HepG2 (cell line): ENCODE measurements at regions not wholly inside any gene's neighbourhood (a gene's known extent, or its start where the extent isn't known, plus 50 kb on each side); places are given as distances from the start of the nearest gene placed in this dataset.
A peak's percentile ranks its signal among the peaks of the same experiment; 100 is the strongest.

ENCODE experiments used
- ATAC-seq: fragments of 200-7000 bp; cut with Tn5 transposase; 3 replicates; pipeline ENCODE4 v1.9.1; 2020; ENCODE audit warnings: mild to moderate bottlenecking, moderate library complexity
- BruUV-seq: library from RNA; stranded (reverse); fragments of 400-500 nt; replicated peaks from 2 replicates; lab custom pipeline; 2021; lab: Mats Ljungman, UMichigan
- CTCF ChIA-PET: fragments of 300-600 bp; formaldehyde crosslinking; extraction: SDS; loops from one replicate; lab custom pipeline; 2021; ENCODE audit warnings: low total read pairs, inconsistent platforms, low intra/inter-chr PET ratio; lab: Yijun Ruan, JAX
- POLR2A ChIA-PET: fragments of 350-600 bp; sonication (Branson Sonifier 250); formaldehyde crosslinking; loops from one replicate; lab custom pipeline; 2020; ENCODE audit warnings: antibody characterized with exemption, inconsistent platforms; lab: Yijun Ruan, JAX
- DNase-seq: peaks from one replicate; pipeline ENCODE4 v3.0.0-alpha.2; 2015; ENCODE audit warnings: low spot score
- FAIRE-seq: peaks from 3 replicates; lab custom pipeline; 2011; peaks lifted over from hg19 to GRCh38; lab: Jason Lieb, UNC
- H2AFZ ChIP-seq: one replicate; pipeline ENCODE4 v1.6.1; 2011; ENCODE audit warnings: low read length, inconsistent platforms
- H3K27ac ChIP-seq: fragments of 300-600 bp; 3 replicates; pipeline ENCODE4 v1.8.0; 2011; ENCODE audit warnings: mixed run types, mild to moderate bottlenecking, mixed read lengths, low read length, inconsistent platforms; ENCODE audit not compliant: insufficient read depth; ENCODE audit errors: extremely low read length
- H3K27me3 ChIP-seq, 2 experiments: fragments of 200-600 bp in 1 of 2; 2 replicates in 1 of 2; 3 replicates in 1 of 2; pipeline versions ENCODE4 v1.6.0 to v1.8.0; 2011; ENCODE audit warnings: low read length in 2 of 2, mild to moderate bottlenecking in 2 of 2, moderate library complexity in 2 of 2, inconsistent platforms in 1 of 2; ENCODE audit not compliant: insufficient read depth in 2 of 2, control insufficient read depth in 1 of 2
- H3K36me3 ChIP-seq, 2 experiments: fragments of 200-600 bp in 1 of 2; replicated peaks in 1 of 2; 2 replicates in 1 of 2; 3 replicates in 1 of 2; pipeline versions ENCODE4 v1.5.1 to v1.8.0; 2011; ENCODE audit warnings: low read length in 2 of 2, inconsistent platforms in 1 of 2; ENCODE audit not compliant: insufficient read depth in 2 of 2, control insufficient read depth in 1 of 2
- H3K4me1 ChIP-seq: 2 replicates; pipeline ENCODE4 v1.5.1; 2012; ENCODE audit warnings: low read length, inconsistent platforms; ENCODE audit not compliant: insufficient read depth
- H3K4me2 ChIP-seq: 2 replicates; pipeline ENCODE4 v1.6.0; 2011; ENCODE audit warnings: low read depth, low read length, inconsistent platforms
- H3K4me3 ChIP-seq, 3 experiments: fragments of 200-600 bp in 1 of 3; sonication (generic), shearing (Covaris generic) in 1 of 3; replicated peaks in 1 of 3; 2 replicates each; pipeline ENCODE4 v1.5.1; 2011 to 2016; ENCODE audit warnings: low read length in 3 of 3, inconsistent platforms in 2 of 3, low read depth in 2 of 3, mild to moderate bottlenecking in 2 of 3, control low read depth in 1 of 3, mixed read lengths in 1 of 3; ENCODE audit not compliant: insufficient read depth in 1 of 3
- H3K79me2 ChIP-seq: one replicate; pipeline ENCODE4 v1.6.1; 2011; ENCODE audit warnings: low read length, inconsistent platforms; ENCODE audit not compliant: insufficient read depth
- H3K9ac ChIP-seq: 2 replicates; pipeline ENCODE4 v1.6.0; 2011; ENCODE audit warnings: mild to moderate bottlenecking, low read depth, low read length, inconsistent platforms; ENCODE audit not compliant: insufficient read depth
- H3K9me3 ChIP-seq: 2 replicates; pipeline ENCODE4 v1.5.1; 2012; ENCODE audit warnings: mild to moderate bottlenecking, low read length
- H4K20me1 ChIP-seq: 2 replicates; pipeline ENCODE4 v1.6.0; 2011; ENCODE audit warnings: inconsistent platforms, mild to moderate bottlenecking, low read length, moderate library complexity; ENCODE audit not compliant: insufficient read depth
- ARHGAP35 ChIP-seq: sonication (generic); formaldehyde crosslinking; IDR thresholded peaks from 2 replicates; pipeline ENCODE4 v1.9.0; 2022; ENCODE audit warnings: mild to moderate bottlenecking, inconsistent platforms, moderate library complexity, missing genetic modification reagents, borderline replicate concordance
- ATF7-NPFF ChIP-seq: sonication (generic); formaldehyde crosslinking; IDR thresholded peaks from 2 replicates; pipeline ENCODE4 v1.8.1; 2023; ENCODE audit warnings: mild to moderate bottlenecking, low read depth, missing genetic modification reagents, moderate library complexity
- ATRX ChIP-seq: sonication (generic); formaldehyde crosslinking; IDR thresholded peaks from 2 replicates; pipeline ENCODE4 v1.4.0; 2020; ENCODE audit warnings: missing genetic modification reagents, borderline replicate concordance
- BRCA1 ChIP-seq: sonication (generic); formaldehyde crosslinking; IDR thresholded peaks from 2 replicates; pipeline ENCODE4 v1.4.0; 2020; ENCODE audit warnings: missing genetic modification reagents
- FOXC1 ChIP-seq: sonication (generic); formaldehyde crosslinking; IDR thresholded peaks from 2 replicates; pipeline ENCODE4 v1.8.0; 2022; ENCODE audit warnings: mild to moderate bottlenecking, missing genetic modification reagents, borderline replicate concordance
- HBP1 ChIP-seq: IDR thresholded peaks from 2 replicates; pipeline ENCODE4 v1.6.1; 2016; ENCODE audit warnings: low read depth, control low read depth
- HES4 ChIP-seq: sonication (generic); formaldehyde crosslinking; IDR thresholded peaks from 2 replicates; pipeline ENCODE4 v1.9.0; 2021; ENCODE audit warnings: mild to moderate bottlenecking, missing genetic modification reagents, borderline replicate concordance
- HNF4A ChIP-seq: sonication (generic); formaldehyde crosslinking; IDR thresholded peaks from 2 replicates; pipeline ENCODE4 v1.4.0; 2020; ENCODE audit warnings: missing genetic modification reagents
- KDM1A ChIP-seq: IDR thresholded peaks from 2 replicates; pipeline ENCODE4 v1.6.1; 2016; ENCODE audit warnings: missing compliant biosample characterization
- LCORL ChIP-seq, 2 experiments: fragments of 450-650 bp in 1 of 2; sonication (generic) in 1 of 2; formaldehyde crosslinking in 1 of 2; IDR thresholded peaks; 2 replicates each; pipeline versions ENCODE4 v1.5.0 to v1.6.1; 2017 to 2020; ENCODE audit warnings: antibody characterized with exemption in 1 of 2, missing genetic modification reagents in 1 of 2
- MED8 ChIP-seq: sonication (generic); formaldehyde crosslinking; IDR thresholded peaks from 2 replicates; pipeline ENCODE4 v1.8.1; 2023; ENCODE audit warnings: mild to moderate bottlenecking, missing genetic modification reagents; ENCODE audit not compliant: insufficient replicate concordance
- NCOA2 ChIP-seq: sonication (generic); formaldehyde crosslinking; IDR thresholded peaks from 2 replicates; pipeline ENCODE4 v1.8.0; 2022; ENCODE audit warnings: inconsistent platforms
- POLR2AphosphoS2 ChIP-seq: IDR thresholded peaks from 2 replicates; pipeline ENCODE4 v1.6.1; 2011; ENCODE audit warnings: low read depth, low read length, improper control_type of control experiment
- RORA ChIP-seq: sonication (generic); formaldehyde crosslinking; IDR thresholded peaks from 2 replicates; pipeline ENCODE4 v1.5.0; 2020; ENCODE audit warnings: mild to moderate bottlenecking, missing genetic modification reagents, moderate library complexity
- ZNF17 ChIP-seq: sonication (generic); formaldehyde crosslinking; IDR thresholded peaks from 2 replicates; pipeline ENCODE4 v1.5.0; 2020; ENCODE audit warnings: mild to moderate bottlenecking, missing genetic modification reagents
- ZNF180 ChIP-seq: sonication (generic); formaldehyde crosslinking; IDR thresholded peaks from 2 replicates; pipeline ENCODE4 v1.4.0; 2020; ENCODE audit warnings: low read depth, missing genetic modification reagents, borderline replicate concordance
- ZNF501 ChIP-seq: sonication (generic); formaldehyde crosslinking; IDR thresholded peaks from 2 replicates; pipeline ENCODE4 v1.5.1; 2020; ENCODE audit warnings: mild to moderate bottlenecking, moderate library complexity, missing genetic modification reagents
- ZNF550 ChIP-seq: sonication (generic); formaldehyde crosslinking; IDR thresholded peaks from 2 replicates; pipeline ENCODE4 v1.4.0; 2020; ENCODE audit warnings: mild to moderate bottlenecking, missing genetic modification reagents, borderline replicate concordance
- ZNF619 ChIP-seq: sonication (generic); formaldehyde crosslinking; IDR thresholded peaks from 2 replicates; pipeline ENCODE4 v1.4.0; 2020; ENCODE audit warnings: mild to moderate bottlenecking, missing genetic modification reagents
- ZNF709 ChIP-seq: sonication (generic); formaldehyde crosslinking; IDR thresholded peaks from 2 replicates; pipeline ENCODE4 v1.5.0; 2020; ENCODE audit warnings: mild to moderate bottlenecking, missing genetic modification reagents
- ZNF746 ChIP-seq: sonication (generic); formaldehyde crosslinking; IDR thresholded peaks from 2 replicates; pipeline ENCODE4 v1.8.0; 2022; ENCODE audit warnings: mild to moderate bottlenecking, missing genetic modification reagents
- ZSCAN25 ChIP-seq: sonication (generic); formaldehyde crosslinking; IDR thresholded peaks from 2 replicates; pipeline ENCODE4 v1.8.0; 2022; ENCODE audit warnings: mild to moderate bottlenecking, missing genetic modification reagents
- WGBS: methylation state at CpG from one replicate; pipeline ENCODE4 v1.1.6; 2017; ENCODE audit warnings: low lambda C conversion rate; 5-methylcytosine and 5-hydroxymethylcytosine counted together
- in situ Hi-C: cut with HindIII; loops from 2 replicates; pipeline ENCODE4 v1.10.0; 2017; ENCODE audit warnings: low pct_unique_long_range_greater_than_20kb; ENCODE audit not compliant: extremely low pct_ligation_motif_present
- intact Hi-C: fragments of 100-400 bp; cut with micrococcal nuclease; formaldehyde crosslinking; loops from one replicate; pipeline ENCODE4 v1.10.0; 2022; ENCODE audit not compliant: unreplicated experiment
- TF ChIP-seq, protein P1 (sequence below): sonication (generic); formaldehyde crosslinking; IDR thresholded peaks from 2 replicates; pipeline ENCODE4 v1.4.0; 2020; ENCODE audit warnings: missing genetic modification reagents

- 51% methylated on average over 5 of the region's 5 CpGs for WGBS
- Histone ChIP-seq H2AFZ (no peak overlapping the region), H3K4me2 (peak overlapping the region; percentile 67), H3K36me3 (no peaks in the 10 kb centered on the region), H3K9ac (0 out of 2 replicates have a peak overlapping the region, but pooled peaks have one; percentile 5), H3K4me1 (peaks cover 54% of the 10 kb centered on the region), H3K27ac (peak overlapping the region; percentile 68), H3K27me3 (no peaks in the 10 kb centered on the region), H3K4me3 (peak overlapping the region in 1 of 3 experiments; percentile 3; a peak in 1 of 6 replicates), H3K9me3 (no peaks in the 10 kb centered on the region), H4K20me1 (no peaks in the 10 kb centered on the region), H3K79me2 (no peaks in the 10 kb centered on the region)
- in situ Hi-C loops (loop anchor here (10.0 kb wide), 1 partner anchor 251 kb away; the partner anchor contains the start of gene RGMB), intact Hi-C loops (loop anchor here (1.0 kb wide), 1 partner anchor 96 kb away; the partner anchor contains the start of gene CHD1)
- peak; percentile 94 for ATAC-seq
- FAIRE-seq: peak; percentile 18
- POLR2A ChIA-PET: interaction anchor here (0.7 to 1.3 kb wide), 2 partner anchors 12 to 96 kb away, joined by 3 to 21 read pairs; partner anchors contain the start of gene CHD1
- CTCF ChIA-PET: no interaction called here
- no TSS peak for BruUV-seq
- peak; percentile 76 for DNase-seq
- TF ChIP-seq POLR2AphosphoS2: no peak
- TF ChIP-seq HNF4A (CRISPR knock-in tag): no peak
- TF ChIP-seq ZNF501: no peak
- no peak for TF ChIP-seq ZNF746
- TF ChIP-seq NCOA2 (CRISPR knock-in tag): peak; percentile 27; the same call in 1 of the 2 replicates
- no peak for TF ChIP-seq ZSCAN25
- TF ChIP-seq, protein P1, sequence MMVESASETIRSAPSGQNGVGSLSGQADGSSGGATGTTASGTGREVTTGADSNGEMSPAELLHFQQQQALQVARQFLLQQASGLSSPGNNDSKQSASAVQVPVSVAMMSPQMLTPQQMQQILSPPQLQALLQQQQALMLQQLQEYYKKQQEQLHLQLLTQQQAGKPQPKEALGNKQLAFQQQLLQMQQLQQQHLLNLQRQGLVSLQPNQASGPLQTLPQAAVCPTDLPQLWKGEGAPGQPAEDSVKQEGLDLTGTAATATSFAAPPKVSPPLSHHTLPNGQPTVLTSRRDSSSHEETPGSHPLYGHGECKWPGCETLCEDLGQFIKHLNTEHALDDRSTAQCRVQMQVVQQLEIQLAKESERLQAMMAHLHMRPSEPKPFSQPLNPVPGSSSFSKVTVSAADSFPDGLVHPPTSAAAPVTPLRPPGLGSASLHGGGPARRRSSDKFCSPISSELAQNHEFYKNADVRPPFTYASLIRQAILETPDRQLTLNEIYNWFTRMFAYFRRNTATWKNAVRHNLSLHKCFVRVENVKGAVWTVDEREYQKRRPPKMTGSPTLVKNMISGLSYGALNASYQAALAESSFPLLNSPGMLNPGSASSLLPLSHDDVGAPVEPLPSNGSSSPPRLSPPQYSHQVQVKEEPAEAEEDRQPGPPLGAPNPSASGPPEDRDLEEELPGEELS: peak; percentile 73
- no peak for TF ChIP-seq ZNF619 (CRISPR knock-in tag)
- TF ChIP-seq RORA: no peak
- TF ChIP-seq ZNF17 (CRISPR knock-in tag): no peak
- no peak for TF ChIP-seq BRCA1 (CRISPR knock-in tag)
- no peak for TF ChIP-seq ATF7-NPFF
- no peak for TF ChIP-seq MED8 (CRISPR knock-in tag)
- TF ChIP-seq ZNF550 (CRISPR knock-in tag): no peak
- TF ChIP-seq LCORL (IDR thresholded peaks at IDR 0.05): no peak
- TF ChIP-seq LCORL (CRISPR knock-in tag; IDR thresholded peaks at IDR 0.05): no peak
- no peak for TF ChIP-seq ATRX
- TF ChIP-seq ZNF709 (CRISPR knock-in tag): no peak
- TF ChIP-seq ZNF180: no peak
- TF ChIP-seq HBP1 (CRISPR knock-in tag): no peak
- TF ChIP-seq KDM1A (CRISPR knock-in tag): no peak
- TF ChIP-seq ARHGAP35 (CRISPR knock-in tag): no peak
- no peak for TF ChIP-seq HES4 (CRISPR knock-in tag)
- TF ChIP-seq FOXC1 (CRISPR knock-in tag): no peak
Measured at GRCh38 chr5:99025298-99026045, 96.7 kb upstream of the CHD1 start.
